GM23338 (cell line): ENCODE measurements at regions not wholly inside any gene's neighbourhood (a gene's known extent, or its start where the extent isn't known, plus 50 kb on each side); places are given as distances from the start of the nearest gene placed in this dataset.

Experiments used
- EZH2 ChIP-seq: fragments of 200-600 bp; sonication (generic); IDR thresholded peaks from one replicate; pipeline ENCODE4 v1.8.0; 2017; ENCODE audit warnings: antibody characterized with exemption, mild to moderate bottlenecking, low read depth; ENCODE audit not compliant: unreplicated experiment
- POLR2AphosphoS5 ChIP-seq: IDR thresholded peaks from 2 replicates; pipeline ENCODE4 v1.6.1; 2016; ENCODE audit warnings: antibody characterized with exemption, low read depth
- TF ChIP-seq, protein P1 (sequence below), 2 experiments: fragments of 200-600 bp in 1 of 2; sonication (generic) in 1 of 2; conservative IDR thresholded peaks; 2 replicates each; pipeline versions ENCODE4 v1.5.1 to v1.6.1; 2016 to 2017; ENCODE audit warnings: antibody characterized with exemption in 2 of 2, low read depth in 2 of 2, mild to moderate bottlenecking in 2 of 2, moderate library complexity in 1 of 2

DNA sequence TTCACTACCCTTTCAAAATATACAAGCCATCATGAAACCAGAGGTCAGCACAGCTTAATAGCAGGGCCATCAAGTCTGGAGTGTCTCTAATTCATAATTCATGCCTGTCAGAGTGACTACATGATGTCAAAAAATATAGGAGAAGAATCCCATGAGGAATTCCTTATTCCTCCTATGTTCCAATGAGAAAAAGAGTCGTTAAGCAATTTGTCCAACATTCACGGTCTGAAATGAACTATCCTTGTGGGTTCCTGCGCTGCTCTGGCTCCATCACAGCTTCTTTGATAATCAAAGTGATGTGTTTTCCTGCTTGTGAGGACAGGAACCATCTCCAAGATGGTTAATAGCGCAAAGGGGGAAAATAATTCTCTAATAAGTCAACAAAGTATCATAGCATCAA is 560.4 kb upstream of the KLHL29 start:
- TF ChIP-seq, protein P1, sequence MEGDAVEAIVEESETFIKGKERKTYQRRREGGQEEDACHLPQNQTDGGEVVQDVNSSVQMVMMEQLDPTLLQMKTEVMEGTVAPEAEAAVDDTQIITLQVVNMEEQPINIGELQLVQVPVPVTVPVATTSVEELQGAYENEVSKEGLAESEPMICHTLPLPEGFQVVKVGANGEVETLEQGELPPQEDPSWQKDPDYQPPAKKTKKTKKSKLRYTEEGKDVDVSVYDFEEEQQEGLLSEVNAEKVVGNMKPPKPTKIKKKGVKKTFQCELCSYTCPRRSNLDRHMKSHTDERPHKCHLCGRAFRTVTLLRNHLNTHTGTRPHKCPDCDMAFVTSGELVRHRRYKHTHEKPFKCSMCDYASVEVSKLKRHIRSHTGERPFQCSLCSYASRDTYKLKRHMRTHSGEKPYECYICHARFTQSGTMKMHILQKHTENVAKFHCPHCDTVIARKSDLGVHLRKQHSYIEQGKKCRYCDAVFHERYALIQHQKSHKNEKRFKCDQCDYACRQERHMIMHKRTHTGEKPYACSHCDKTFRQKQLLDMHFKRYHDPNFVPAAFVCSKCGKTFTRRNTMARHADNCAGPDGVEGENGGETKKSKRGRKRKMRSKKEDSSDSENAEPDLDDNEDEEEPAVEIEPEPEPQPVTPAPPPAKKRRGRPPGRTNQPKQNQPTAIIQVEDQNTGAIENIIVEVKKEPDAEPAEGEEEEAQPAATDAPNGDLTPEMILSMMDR (conservative IDR thresholded peaks at IDR 0.05; ENCODE audit: low read depth in 2 of 2): no peak
- TF ChIP-seq POLR2AphosphoS5 (no peak), EZH2 (no peak)
